Nephron (organoid): ENCODE measurements at regions not wholly inside any gene's neighbourhood (a gene's known extent, or its start where the extent isn't known, plus 50 kb on each side); places are given as distances from the start of the nearest gene placed in this dataset.

Experiments used
- H3K27ac Mint-ChIP-seq, 3 experiments: 2 replicates each; pipeline ENCODE4 v1.8.0; 2020; ENCODE audit warnings: mixed read lengths in 3 of 3, mild to moderate bottlenecking in 2 of 3, moderate library complexity in 1 of 3
- H3K27me3 Mint-ChIP-seq: 2 replicates; pipeline ENCODE4 v1.8.0; 2021; ENCODE audit warnings: low read depth, mild to moderate bottlenecking, moderate library complexity, mixed read lengths
- H3K36me3 Mint-ChIP-seq: 2 replicates; pipeline ENCODE4 v1.8.0; 2020; ENCODE audit warnings: low read depth, mixed read lengths
- H3K4me1 Mint-ChIP-seq: 2 replicates; pipeline ENCODE4 v1.8.0; 2020; ENCODE audit warnings: mixed read lengths
- H3K4me3 Mint-ChIP-seq, 3 experiments: 2 replicates each; pipeline ENCODE4 v1.8.0; 2020; ENCODE audit warnings: mild to moderate bottlenecking in 3 of 3, mixed read lengths in 3 of 3, moderate library complexity in 2 of 3
- H3K9me3 Mint-ChIP-seq: 2 replicates; pipeline ENCODE4 v1.8.0; 2020; ENCODE audit warnings: mixed read lengths
- CTCF ChIP-seq, 3 experiments: fragments of 200-600 bp; sonication (generic); IDR thresholded peaks; one replicate each; pipeline ENCODE4 v1.5.0; 2021; ENCODE audit warnings: antibody characterized with exemption in 3 of 3; ENCODE audit not compliant: unreplicated experiment in 3 of 3

GRCh38 chr4:8685831-8686230 lies 93.3 kb downstream of the CPZ start:
- Mint-ChIP-seq H3K9me3 (no peaks in the 10 kb centered on the region), H3K27me3 (peaks cover 97% of the 10 kb centered on the region), H3K4me3 (no peak overlapping the region), H3K27ac (no peak overlapping the region), H3K36me3 (peaks cover 5% of the 10 kb centered on the region), H3K4me1 (no peaks in the 10 kb centered on the region)
- no peak for TF ChIP-seq CTCF (IDR thresholded peaks at IDR 0.05; ENCODE audit: unreplicated experiment in 3 of 3)

GRCh38 chr4:8683462-8683861 lies 90.9 kb downstream of the CPZ start:
- TF ChIP-seq CTCF (IDR thresholded peaks at IDR 0.05; ENCODE audit: unreplicated experiment in 3 of 3): no peak
- H3K36me3 Mint-ChIP-seq: peaks cover 5% of the 10 kb centered on the region
- no peaks in the 10 kb centered on the region for H3K4me1 Mint-ChIP-seq
- no peak overlapping the region for H3K4me3 Mint-ChIP-seq
- no peak overlapping the region for H3K27ac Mint-ChIP-seq
- no peaks in the 10 kb centered on the region for H3K9me3 Mint-ChIP-seq
- H3K27me3 Mint-ChIP-seq: peaks cover 98% of the 10 kb centered on the region

GRCh38 chr4:8682725-8683124 lies 90.2 kb downstream of the CPZ start:
- Mint-ChIP-seq H3K27me3 (peaks cover 95% of the 10 kb centered on the region), H3K9me3 (no peaks in the 10 kb centered on the region), H3K4me3 (no peak overlapping the region), H3K27ac (no peak overlapping the region), H3K4me1 (no peaks in the 10 kb centered on the region), H3K36me3 (peaks cover 5% of the 10 kb centered on the region)
- TF ChIP-seq CTCF (IDR thresholded peaks at IDR 0.05; ENCODE audit: unreplicated experiment in 3 of 3): no peak

GRCh38 chr4:8682296-8682695 lies 89.7 kb downstream of the CPZ start:
- Mint-ChIP-seq H3K9me3 (no peaks in the 10 kb centered on the region), H3K36me3 (peaks cover 5% of the 10 kb centered on the region), H3K27ac (no peak overlapping the region), H3K27me3 (peaks cover 95% of the 10 kb centered on the region), H3K4me3 (no peak overlapping the region), H3K4me1 (no peaks in the 10 kb centered on the region)
- no peak for TF ChIP-seq CTCF (IDR thresholded peaks at IDR 0.05; ENCODE audit: unreplicated experiment in 3 of 3)

- H3K4me3 Mint-ChIP-seq: no peak overlapping the region
- no peaks in the 10 kb centered on the region for H3K36me3 Mint-ChIP-seq
- peaks cover 95% of the 10 kb centered on the region for H3K27me3 Mint-ChIP-seq
- no peaks in the 10 kb centered on the region for H3K4me1 Mint-ChIP-seq
- no peak overlapping the region for H3K27ac Mint-ChIP-seq
- no peaks in the 10 kb centered on the region for H3K9me3 Mint-ChIP-seq
- TF ChIP-seq CTCF (IDR thresholded peaks at IDR 0.05; ENCODE audit: unreplicated experiment in 3 of 3): no peak
Measured at GRCh38 chr4:8681391-8681790, 88.8 kb downstream of the CPZ start.

- no peaks in the 10 kb centered on the region for H3K9me3 Mint-ChIP-seq
- no peak overlapping the region for H3K27ac Mint-ChIP-seq
- H3K4me1 Mint-ChIP-seq: no peaks in the 10 kb centered on the region
- no peak for TF ChIP-seq CTCF (IDR thresholded peaks at IDR 0.05; ENCODE audit: unreplicated experiment in 3 of 3)
- H3K27me3 Mint-ChIP-seq: peaks cover 83% of the 10 kb centered on the region
- H3K36me3 Mint-ChIP-seq: no peaks in the 10 kb centered on the region
- H3K4me3 Mint-ChIP-seq: no peak overlapping the region
Measured at GRCh38 chr4:8679032-8679431, 86.5 kb downstream of the CPZ start.
